Liver (tissue), 7 donors: ENCODE measurements at regions not wholly inside any gene's neighbourhood (a gene's known extent, or its start where the extent isn't known, plus 50 kb on each side); places are given as distances from the start of the nearest gene placed in this dataset.

ENCODE experiments used
- DNase-seq: peaks from one replicate; pipeline ENCODE4 v3.0.0-alpha.2; 2017; ENCODE audit warnings: low spot score
- H3K27ac ChIP-seq, 2 donors: one replicate each; pipeline ENCODE4 v1.7.0; 2013; ENCODE audit warnings: inconsistent platforms in 2 of 2, low read length in 2 of 2, control low read depth in 1 of 2, low read depth in 1 of 2, mild to moderate bottlenecking in 1 of 2
- H3K27me3 ChIP-seq, 4 donors: one replicate each; pipeline versions ENCODE4 v1.6.1 to v1.7.0; 2013; ENCODE audit warnings: low read length in 3 of 4, inconsistent platforms in 1 of 4, mild to moderate bottlenecking in 1 of 4, moderate library complexity in 1 of 4; ENCODE audit not compliant: control insufficient read depth in 4 of 4, insufficient read depth in 4 of 4
- H3K36me3 ChIP-seq, 4 donors: one replicate each; pipeline versions ENCODE4 v1.6.1 to v1.7.0; 2013; ENCODE audit warnings: low read length in 3 of 4, mild to moderate bottlenecking in 3 of 4, low read depth in 1 of 4, moderate library complexity in 1 of 4; ENCODE audit not compliant: control insufficient read depth in 4 of 4, insufficient read depth in 3 of 4
- H3K4me1 ChIP-seq, 4 donors: one replicate each; pipeline versions ENCODE4 v1.6.1 to v1.7.0; 2013; ENCODE audit warnings: low read length in 3 of 4, mild to moderate bottlenecking in 3 of 4, moderate library complexity in 1 of 4; ENCODE audit not compliant: control insufficient read depth in 4 of 4, insufficient read depth in 4 of 4
- H3K4me3 ChIP-seq, 3 donors: one replicate each; pipeline versions ENCODE4 v1.6.1 to v1.7.0; 2013; ENCODE audit warnings: low read length in 3 of 3, control low read depth in 1 of 3, low read depth in 1 of 3, mild to moderate bottlenecking in 1 of 3
- H3K9ac ChIP-seq, 2 donors: one replicate each; pipeline ENCODE4 v1.7.0; 2013; ENCODE audit warnings: low read length in 2 of 2, mild to moderate bottlenecking in 2 of 2, moderate library complexity in 2 of 2, control low read depth in 1 of 2, low read depth in 1 of 2
- H3K9me3 ChIP-seq, 4 donors: one replicate each; pipeline versions ENCODE4 v1.6.1 to v1.7.0; 2013; ENCODE audit warnings: low read length in 3 of 4; ENCODE audit not compliant: control insufficient read depth in 4 of 4
- ATF3 ChIP-seq: IDR thresholded peaks from 2 replicates; pipeline ENCODE4 v1.6.1; 2016; ENCODE audit warnings: antibody characterized with exemption
- FOXA1 ChIP-seq: IDR thresholded peaks from 2 replicates; pipeline ENCODE4 v1.6.1; 2016; ENCODE audit warnings: antibody characterized with exemption
- FOXA2 ChIP-seq: IDR thresholded peaks from 2 replicates; pipeline ENCODE4 v1.6.1; 2016; ENCODE audit warnings: antibody characterized with exemption
- GABPA ChIP-seq, 2 donors: IDR thresholded peaks in 1 of 2; conservative IDR thresholded peaks in 1 of 2; 2 replicates each; pipeline ENCODE4 v1.6.1; 2016; ENCODE audit warnings: antibody characterized with exemption in 2 of 2, mild to moderate bottlenecking in 1 of 2, moderate library complexity in 1 of 2
- HNF4A ChIP-seq, 2 donors: conservative IDR thresholded peaks; 2 replicates each; pipeline ENCODE4 v1.6.1; 2016; ENCODE audit warnings: antibody characterized with exemption in 2 of 2, mild to moderate bottlenecking in 2 of 2
- HNF4G ChIP-seq: IDR thresholded peaks from 2 replicates; pipeline ENCODE4 v1.6.1; 2016; ENCODE audit warnings: antibody characterized with exemption
- MAX ChIP-seq: IDR thresholded peaks from 2 replicates; pipeline ENCODE4 v1.6.1; 2016; ENCODE audit warnings: antibody characterized with exemption
- NR2F2 ChIP-seq: IDR thresholded peaks from 2 replicates; pipeline ENCODE4 v1.6.1; 2016; ENCODE audit warnings: antibody characterized with exemption
- RXRA ChIP-seq, 2 donors: IDR thresholded peaks; 2 replicates each; pipeline ENCODE4 v1.6.1; 2017 to 2018; ENCODE audit warnings: antibody characterized with exemption in 2 of 2, mild to moderate bottlenecking in 1 of 2
- SP1 ChIP-seq: IDR thresholded peaks from 2 replicates; pipeline ENCODE4 v1.6.1; 2018; ENCODE audit warnings: antibody characterized with exemption, mild to moderate bottlenecking
- TAF1 ChIP-seq: conservative IDR thresholded peaks from 2 replicates; pipeline ENCODE4 v1.6.1; 2016; ENCODE audit warnings: antibody characterized with exemption, mild to moderate bottlenecking
- YY1 ChIP-seq: IDR thresholded peaks from 2 replicates; pipeline ENCODE4 v1.6.1; 2016; ENCODE audit warnings: antibody characterized with exemption, mild to moderate bottlenecking
- ZBTB33 ChIP-seq: IDR thresholded peaks from 2 replicates; pipeline ENCODE4 v1.6.1; 2016; ENCODE audit warnings: antibody characterized with exemption
- WGBS: extraction: QIAGEN DNeasy Blood & Tissue Kit; methylation state at CpG from one replicate; pipeline ENCODE4 v1.1.7; 2013; 5-methylcytosine and 5-hydroxymethylcytosine counted together
- TF ChIP-seq, protein P1 (sequence below): IDR thresholded peaks from 2 replicates; pipeline ENCODE4 v1.6.1; 2016; ENCODE audit warnings: antibody characterized with exemption, mild to moderate bottlenecking
- donor health status: healthy.
- donor health status: healthy.
- donor health status: healthy.
- donor health status: healthy.

- Histone ChIP-seq H3K4me1 (no peaks in the 10 kb centered on the region), H3K36me3 (no peaks in the 10 kb centered on the region), H3K9me3 (peaks cover 0 to 5% (median under 1%) of the 10 kb centered on the region in 4 donors), H3K9ac (no peak overlapping the region), H3K27me3 (no peaks in the 10 kb centered on the region), H3K27ac (no peak overlapping the region), H3K4me3 (no peak overlapping the region)
- DNase-seq = no peak
- no peak for TF ChIP-seq FOXA1
- 71% methylated on average over 8 of the region's 8 CpGs for WGBS
Measured at GRCh38 chr5:114185274-114185673, 176.6 kb upstream of the KCNN2 start.

GRCh38 chr5:114191441-114191840, 170.4 kb upstream of the KCNN2 start:
- Histone ChIP-seq H3K4me1 (no peaks in the 10 kb centered on the region), H3K4me3 (no peak overlapping the region), H3K27me3 (no peaks in the 10 kb centered on the region), H3K9me3 (peaks cover 0 to 2% (median 0%) of the 10 kb centered on the region in 4 donors), H3K9ac (no peak overlapping the region), H3K27ac (no peak overlapping the region), H3K36me3 (no peaks in the 10 kb centered on the region)
- WGBS = 25% methylated on average over 1 of the region's 1 CpG
- no peak for DNase-seq
- TF ChIP-seq, protein P1, sequence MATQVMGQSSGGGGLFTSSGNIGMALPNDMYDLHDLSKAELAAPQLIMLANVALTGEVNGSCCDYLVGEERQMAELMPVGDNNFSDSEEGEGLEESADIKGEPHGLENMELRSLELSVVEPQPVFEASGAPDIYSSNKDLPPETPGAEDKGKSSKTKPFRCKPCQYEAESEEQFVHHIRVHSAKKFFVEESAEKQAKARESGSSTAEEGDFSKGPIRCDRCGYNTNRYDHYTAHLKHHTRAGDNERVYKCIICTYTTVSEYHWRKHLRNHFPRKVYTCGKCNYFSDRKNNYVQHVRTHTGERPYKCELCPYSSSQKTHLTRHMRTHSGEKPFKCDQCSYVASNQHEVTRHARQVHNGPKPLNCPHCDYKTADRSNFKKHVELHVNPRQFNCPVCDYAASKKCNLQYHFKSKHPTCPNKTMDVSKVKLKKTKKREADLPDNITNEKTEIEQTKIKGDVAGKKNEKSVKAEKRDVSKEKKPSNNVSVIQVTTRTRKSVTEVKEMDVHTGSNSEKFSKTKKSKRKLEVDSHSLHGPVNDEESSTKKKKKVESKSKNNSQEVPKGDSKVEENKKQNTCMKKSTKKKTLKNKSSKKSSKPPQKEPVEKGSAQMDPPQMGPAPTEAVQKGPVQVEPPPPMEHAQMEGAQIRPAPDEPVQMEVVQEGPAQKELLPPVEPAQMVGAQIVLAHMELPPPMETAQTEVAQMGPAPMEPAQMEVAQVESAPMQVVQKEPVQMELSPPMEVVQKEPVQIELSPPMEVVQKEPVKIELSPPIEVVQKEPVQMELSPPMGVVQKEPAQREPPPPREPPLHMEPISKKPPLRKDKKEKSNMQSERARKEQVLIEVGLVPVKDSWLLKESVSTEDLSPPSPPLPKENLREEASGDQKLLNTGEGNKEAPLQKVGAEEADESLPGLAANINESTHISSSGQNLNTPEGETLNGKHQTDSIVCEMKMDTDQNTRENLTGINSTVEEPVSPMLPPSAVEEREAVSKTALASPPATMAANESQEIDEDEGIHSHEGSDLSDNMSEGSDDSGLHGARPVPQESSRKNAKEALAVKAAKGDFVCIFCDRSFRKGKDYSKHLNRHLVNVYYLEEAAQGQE = no peak
- no peak for TF ChIP-seq GABPA (IDR thresholded peaks at IDR 0.05 in 1 of 2, conservative IDR thresholded peaks at IDR 0.05 in 1 of 2)
- no peak for TF ChIP-seq FOXA1
- TF ChIP-seq HNF4A (conservative IDR thresholded peaks at IDR 0.05) = no peak
- TF ChIP-seq FOXA2 = no peak
- no peak for TF ChIP-seq MAX
- no peak for TF ChIP-seq RXRA (IDR thresholded peaks at IDR 0.05)
- no peak for TF ChIP-seq ZBTB33

GRCh38 chr5:114192108-114192507, 169.8 kb upstream of the KCNN2 start:
- Histone ChIP-seq H3K36me3 (no peaks in the 10 kb centered on the region), H3K27ac (no peak overlapping the region), H3K9me3 (peaks cover 0 to 2% (median 0%) of the 10 kb centered on the region in 4 donors), H3K4me3 (no peak overlapping the region), H3K9ac (no peak overlapping the region), H3K27me3 (no peaks in the 10 kb centered on the region), H3K4me1 (no peaks in the 10 kb centered on the region)
- TF ChIP-seq ATF3 (no peak), NR2F2 (no peak), SP1 (no peak), MAX (no peak), HNF4G (no peak), TAF1 (no peak), YY1 (no peak), RXRA (IDR thresholded peaks at IDR 0.05) (no peak), GABPA (IDR thresholded peaks at IDR 0.05 in 1 of 2, conservative IDR thresholded peaks at IDR 0.05 in 1 of 2) (no peak), FOXA2 (no peak)
- DNase-seq = no peak
- 82% methylated on average over 3 of the region's 3 CpGs for WGBS
